ENCODE measurements at regions not wholly inside any gene's neighbourhood (a gene's known extent, or its start where the extent isn't known, plus 50 kb on each side); places are given as distances from the start of the nearest gene placed in this dataset.
"Not testable (repeated sequence)": the region's sequence is repeated elsewhere in the genome, so short reads cannot be mapped to it uniquely, and the experiment has no call there.

DNA sequence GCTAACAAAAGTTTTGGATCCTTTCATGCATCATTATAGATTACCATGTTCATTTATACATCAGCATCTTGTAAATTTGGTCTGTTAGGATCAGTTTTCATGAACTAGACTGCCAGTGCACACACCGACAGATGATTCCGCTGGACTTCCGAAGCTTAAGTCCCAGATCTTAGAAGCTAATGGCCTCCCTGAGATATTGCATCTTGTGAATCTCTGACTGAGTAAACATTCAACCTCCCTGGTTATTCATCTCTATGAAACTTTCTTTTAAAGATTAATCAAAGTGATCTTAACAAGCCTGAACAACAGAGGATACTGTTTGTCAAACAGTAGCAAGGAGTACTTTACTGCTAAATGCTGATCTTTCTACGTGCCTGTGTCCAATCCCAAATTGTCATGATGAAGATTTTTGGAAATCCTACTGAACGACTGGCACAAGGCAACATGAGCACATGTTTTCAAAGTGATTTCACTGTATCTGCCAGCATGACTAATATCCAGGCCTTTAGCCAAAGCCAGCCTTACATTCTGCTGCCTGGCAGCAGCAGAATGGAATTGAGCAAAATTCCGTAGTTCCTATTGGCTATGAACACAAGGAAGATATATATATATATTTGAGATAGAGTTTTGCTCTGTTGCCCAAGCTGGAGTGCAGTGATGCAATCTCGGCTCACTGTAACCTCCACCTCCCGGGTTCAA lies 91.3 kb upstream of the ANK3 start:
- peak in 1 of 2 donors; percentile 11 for DNase-seq
- no CpG with 5 or more reads among the region's 8 CpGs for WGBS (ENCODE audit: insufficient coverage, low lambda C conversion rate)

DNA sequence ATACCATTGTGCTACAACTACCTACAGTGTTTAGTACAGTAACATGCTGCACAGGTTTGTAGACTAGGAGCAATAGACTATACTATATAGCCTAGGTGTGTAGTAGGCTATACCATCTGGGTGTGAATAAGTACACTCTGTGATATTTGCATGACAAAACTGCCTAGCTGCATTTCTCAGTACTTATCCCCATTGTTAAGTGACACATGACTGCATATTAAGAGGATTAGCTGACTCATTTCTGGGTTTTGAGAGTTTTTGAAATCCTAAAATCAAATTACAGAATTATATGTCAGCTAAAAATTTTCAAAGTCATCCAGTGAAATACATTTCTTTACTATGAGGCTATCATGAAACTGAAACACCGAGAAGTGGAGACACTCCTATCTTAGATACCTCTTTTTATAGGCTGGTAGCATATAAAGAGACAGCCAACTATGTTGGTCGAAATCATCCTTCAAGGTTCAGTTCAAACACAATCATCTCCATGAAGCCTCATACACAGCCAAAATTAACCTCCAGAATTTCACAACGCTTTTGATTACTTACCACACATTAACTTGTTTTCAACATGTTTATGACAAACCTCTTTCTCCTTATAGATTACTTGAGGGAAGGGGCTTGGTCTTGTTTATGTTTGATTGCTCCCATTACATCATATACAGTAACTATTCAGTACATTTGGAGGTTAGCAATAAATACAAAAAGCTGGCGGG lies 89.8 kb upstream of the ANK3 start:
- Histone ChIP-seq H3K36me3 (ENCODE audit: control insufficient read depth, insufficient read depth, low read length) (no peaks in the 10 kb centered on the region), H3K27me3 (ENCODE audit: control insufficient read depth, insufficient read depth, low read length) (no peaks in the 10 kb centered on the region), H3K9me3 (ENCODE audit: control insufficient read depth, low read depth, low read length) (no peaks in the 10 kb centered on the region), H3K4me1 (ENCODE audit: control insufficient read depth, insufficient read depth, low read length) (peaks cover 3% of the 10 kb centered on the region), H3K4me3 (ENCODE audit: low read length) (no peak overlapping the region), H3K27ac (ENCODE audit: low read length) (no peak overlapping the region)
- WGBS (ENCODE audit: insufficient coverage, low lambda C conversion rate), result 92% methylated on average over 2 of the region's 4 CpGs
- DNase-seq, result no peak

More for the DNA sequence above, 91.3 kb upstream of the ANK3 start:
- Histone ChIP-seq H3K4me3 (ENCODE audit: low read length) (no peak overlapping the region), H3K27ac (ENCODE audit: low read length) (no peak overlapping the region), H3K9me3 (ENCODE audit: control insufficient read depth, low read depth, low read length) (no peaks in the 10 kb centered on the region), H3K36me3 (ENCODE audit: control insufficient read depth, insufficient read depth, low read length) (no peaks in the 10 kb centered on the region), H3K27me3 (ENCODE audit: control insufficient read depth, insufficient read depth, low read length) (no peaks in the 10 kb centered on the region), H3K4me1 (ENCODE audit: control insufficient read depth, insufficient read depth, low read length) (peaks cover 3% of the 10 kb centered on the region)

- H3K27ac ChIP-seq (ENCODE audit: low read length), result no peak overlapping the region
- H3K36me3 ChIP-seq (ENCODE audit: control insufficient read depth, insufficient read depth, low read length), result no peaks in the 10 kb centered on the region
- no peak for DNase-seq
- no peaks in the 10 kb centered on the region for H3K4me1 ChIP-seq (ENCODE audit: control insufficient read depth, insufficient read depth, low read length)
- H3K4me3 ChIP-seq (ENCODE audit: low read length), result no peak overlapping the region
- 100% methylated on average over 2 of the region's 2 CpGs for WGBS (ENCODE audit: insufficient coverage, low lambda C conversion rate)
- H3K27me3 ChIP-seq (ENCODE audit: control insufficient read depth, insufficient read depth, low read length), result no peaks in the 10 kb centered on the region
- no peaks in the 10 kb centered on the region for H3K9me3 ChIP-seq (ENCODE audit: control insufficient read depth, low read depth, low read length)
Observed at GRCh38 chr10:60476451-60476850, 86.8 kb upstream of the ANK3 start.

GRCh38 chr10:60473557-60473956 lies 83.9 kb upstream of the ANK3 start:
- WGBS (ENCODE audit: insufficient coverage, low lambda C conversion rate), result no CpG with 5 or more reads among the region's 2 CpGs
- Histone ChIP-seq H3K4me1 (ENCODE audit: control insufficient read depth, insufficient read depth, low read length) (no peaks in the 10 kb centered on the region), H3K36me3 (ENCODE audit: control insufficient read depth, insufficient read depth, low read length) (no peaks in the 10 kb centered on the region), H3K27me3 (ENCODE audit: control insufficient read depth, insufficient read depth, low read length) (no peaks in the 10 kb centered on the region), H3K9me3 (ENCODE audit: control insufficient read depth, low read depth, low read length) (no peaks in the 10 kb centered on the region), H3K27ac (ENCODE audit: low read length) (no peak overlapping the region), H3K4me3 (ENCODE audit: low read length) (no peak overlapping the region)
- no peak for DNase-seq

DNA sequence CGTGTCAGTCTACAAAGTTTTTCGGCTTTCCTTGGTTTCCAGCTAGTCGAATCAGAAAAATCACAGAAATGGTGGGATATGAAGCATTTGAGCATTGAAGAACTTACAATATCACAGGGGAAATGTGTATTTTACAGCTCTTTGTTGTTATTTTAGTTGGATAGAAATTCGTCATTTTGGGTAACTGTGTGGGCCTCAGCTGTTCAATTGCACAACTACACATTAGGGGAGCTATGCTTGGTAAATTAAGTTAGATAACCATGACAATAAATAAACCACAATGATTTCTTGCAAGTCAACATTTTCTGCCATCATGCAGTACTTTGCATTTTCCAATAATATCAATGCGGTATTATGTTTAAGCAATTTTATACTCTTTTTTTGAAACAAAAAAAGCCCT lies 80.4 kb upstream of the ANK3 start:
- Histone ChIP-seq H3K27ac (ENCODE audit: low read length) (no peak overlapping the region), H3K36me3 (ENCODE audit: control insufficient read depth, insufficient read depth, low read length) (no peaks in the 10 kb centered on the region), H3K4me3 (ENCODE audit: low read length) (no peak overlapping the region), H3K4me1 (ENCODE audit: control insufficient read depth, insufficient read depth, low read length) (no peaks in the 10 kb centered on the region), H3K9me3 (ENCODE audit: control insufficient read depth, low read depth, low read length) (no peaks in the 10 kb centered on the region), H3K27me3 (ENCODE audit: control insufficient read depth, insufficient read depth, low read length) (no peaks in the 10 kb centered on the region)
- WGBS (ENCODE audit: insufficient coverage, low lambda C conversion rate), result 100% methylated on average over 2 of the region's 5 CpGs
- DNase-seq, result no peak

DNA sequence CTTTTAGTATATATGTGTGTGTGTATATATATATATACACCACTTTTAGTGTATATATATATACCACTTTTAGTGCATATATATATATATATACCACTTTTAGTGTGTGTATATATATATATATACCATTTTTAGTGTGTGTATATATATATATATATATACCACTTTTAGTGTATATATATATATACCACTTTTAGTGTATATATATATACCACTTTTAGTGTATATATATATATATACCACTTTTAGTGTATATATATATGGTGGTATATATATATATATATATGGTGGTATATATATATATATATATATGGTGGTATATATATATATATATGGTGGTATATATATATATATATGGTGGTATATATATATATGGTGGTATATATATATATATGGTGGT lies 79.5 kb upstream of the ANK3 start:
- not testable (repeated sequence) for H3K27me3 ChIP-seq (ENCODE audit: control insufficient read depth, insufficient read depth, low read length); H3K4me1 ChIP-seq (ENCODE audit: control insufficient read depth, insufficient read depth, low read length); H3K36me3 ChIP-seq (ENCODE audit: control insufficient read depth, insufficient read depth, low read length); H3K4me3 ChIP-seq (ENCODE audit: low read length); H3K27ac ChIP-seq (ENCODE audit: low read length); H3K9me3 ChIP-seq (ENCODE audit: control insufficient read depth, low read depth, low read length); DNase-seq

- DNase-seq, result no peak
- Histone ChIP-seq H3K9me3 (ENCODE audit: control insufficient read depth, low read depth, low read length) (no peaks in the 10 kb centered on the region), H3K36me3 (ENCODE audit: control insufficient read depth, insufficient read depth, low read length) (no peaks in the 10 kb centered on the region), H3K27me3 (ENCODE audit: control insufficient read depth, insufficient read depth, low read length) (no peaks in the 10 kb centered on the region), H3K4me3 (ENCODE audit: low read length) (no peak overlapping the region), H3K27ac (ENCODE audit: low read length) (no peak overlapping the region), H3K4me1 (ENCODE audit: control insufficient read depth, insufficient read depth, low read length) (no peaks in the 10 kb centered on the region)
- WGBS (ENCODE audit: insufficient coverage, low lambda C conversion rate), result 100% methylated on average over 2 of the region's 3 CpGs
Observed at GRCh38 chr10:60467202-60467546, 77.5 kb upstream of the ANK3 start.

GRCh38 chr10:60466267-60467201 lies 76.9 kb upstream of the ANK3 start:
- WGBS (ENCODE audit: insufficient coverage, low lambda C conversion rate), result 90% methylated on average over 3 of the region's 4 CpGs
- H3K27ac ChIP-seq (ENCODE audit: low read length), result no peak overlapping the region
- no peak for DNase-seq
- H3K4me3 ChIP-seq (ENCODE audit: low read length), result no peak overlapping the region
- H3K27me3 ChIP-seq (ENCODE audit: control insufficient read depth, insufficient read depth, low read length), result no peaks in the 10 kb centered on the region
- H3K36me3 ChIP-seq (ENCODE audit: control insufficient read depth, insufficient read depth, low read length), result no peaks in the 10 kb centered on the region
- H3K9me3 ChIP-seq (ENCODE audit: control insufficient read depth, low read depth, low read length), result no peaks in the 10 kb centered on the region
- no peaks in the 10 kb centered on the region for H3K4me1 ChIP-seq (ENCODE audit: control insufficient read depth, insufficient read depth, low read length)

- Histone ChIP-seq H3K27ac (ENCODE audit: low read length) (no peak overlapping the region), H3K4me1 (ENCODE audit: control insufficient read depth, insufficient read depth, low read length) (no peaks in the 10 kb centered on the region), H3K27me3 (ENCODE audit: control insufficient read depth, insufficient read depth, low read length) (no peaks in the 10 kb centered on the region), H3K4me3 (ENCODE audit: low read length) (no peak overlapping the region), H3K9me3 (ENCODE audit: control insufficient read depth, low read depth, low read length) (no peaks in the 10 kb centered on the region), H3K36me3 (ENCODE audit: control insufficient read depth, insufficient read depth, low read length) (no peaks in the 10 kb centered on the region)
- DNase-seq, result no peak
- no CpG with 5 or more reads among the region's 2 CpGs for WGBS (ENCODE audit: insufficient coverage, low lambda C conversion rate)
Observed at GRCh38 chr10:60465801-60466200, 76.1 kb upstream of the ANK3 start.

- H3K9me3 ChIP-seq (ENCODE audit: control insufficient read depth, low read depth, low read length), result no peaks in the 10 kb centered on the region
- no peaks in the 10 kb centered on the region for H3K36me3 ChIP-seq (ENCODE audit: control insufficient read depth, insufficient read depth, low read length)
- H3K27ac ChIP-seq (ENCODE audit: low read length), result no peak overlapping the region
- no peak overlapping the region for H3K4me3 ChIP-seq (ENCODE audit: low read length)
- DNase-seq, result no peak
- H3K4me1 ChIP-seq (ENCODE audit: control insufficient read depth, insufficient read depth, low read length), result no peaks in the 10 kb centered on the region
- no peaks in the 10 kb centered on the region for H3K27me3 ChIP-seq (ENCODE audit: control insufficient read depth, insufficient read depth, low read length)
- WGBS (ENCODE audit: insufficient coverage, low lambda C conversion rate), result no CpG with 5 or more reads among the region's 3 CpGs
Observed at GRCh38 chr10:60464659-60465058, 75.0 kb upstream of the ANK3 start.
